ENCODE measurements at regions not wholly inside any gene's neighbourhood (a gene's known extent, or its start where the extent isn't known, plus 50 kb on each side); places are given as distances from the start of the nearest gene placed in this dataset.

GRCh38 chr1:221873673-221874072 is 131.8 kb upstream of the DUSP10 start:
- DNase-seq (ENCODE audit: low spot score) = no peak
- TF ChIP-seq CTCF (IDR thresholded peaks at IDR 0.05; ENCODE audit: extremely low read depth, missing control alignments) = no peak

- no peak for DNase-seq (ENCODE audit: low spot score)
- no peak for TF ChIP-seq CTCF (IDR thresholded peaks at IDR 0.05; ENCODE audit: extremely low read depth, missing control alignments)
Observed at GRCh38 chr1:221871056-221871455, 129.2 kb upstream of the DUSP10 start.

GRCh38 chr1:221869779-221870178 is 127.9 kb upstream of the DUSP10 start:
- no peak for DNase-seq (ENCODE audit: low spot score)
- TF ChIP-seq CTCF (IDR thresholded peaks at IDR 0.05; ENCODE audit: extremely low read depth, missing control alignments) = no peak

GRCh38 chr1:221868593-221869303 is 126.9 kb upstream of the DUSP10 start:
- TF ChIP-seq CTCF (IDR thresholded peaks at IDR 0.05; ENCODE audit: extremely low read depth, missing control alignments) = no peak
- DNase-seq (ENCODE audit: low spot score) = no peak

- TF ChIP-seq CTCF (IDR thresholded peaks at IDR 0.05; ENCODE audit: extremely low read depth, missing control alignments) = no peak
- DNase-seq (ENCODE audit: low spot score) = no peak
Observed at GRCh38 chr1:221867003-221867402, 125.1 kb upstream of the DUSP10 start.

- no peak for DNase-seq (ENCODE audit: low spot score)
- no peak for TF ChIP-seq CTCF (IDR thresholded peaks at IDR 0.05; ENCODE audit: extremely low read depth, missing control alignments)
Observed at GRCh38 chr1:221865808-221866207, 123.9 kb upstream of the DUSP10 start.

- DNase-seq (ENCODE audit: low spot score) = no peak
- TF ChIP-seq CTCF (IDR thresholded peaks at IDR 0.05; ENCODE audit: extremely low read depth, missing control alignments) = no peak
Observed at GRCh38 chr1:221863635-221864034, 121.7 kb upstream of the DUSP10 start.

Data from GM20000 (cell line).